GM23248 (cell line): ENCODE measurements at regions not wholly inside any gene's neighbourhood (a gene's known extent, or its start where the extent isn't known, plus 50 kb on each side); places are given as distances from the start of the nearest gene placed in this dataset.

ENCODE experiments used
- DNase-seq: peaks from one replicate; pipeline ENCODE4 v3.0.0-alpha.2; 2015
- H2AFZ ChIP-seq: fragments of 200-600 bp; sonication (generic); 2 replicates; pipeline ENCODE4 v1.6.1; 2016; ENCODE audit warnings: antibody characterized with exemption
- H3F3A ChIP-seq: fragments of 200-600 bp; sonication (generic); 2 replicates; pipeline ENCODE4 v1.6.1; 2016; ENCODE audit warnings: mild to moderate bottlenecking, antibody characterized with exemption, mixed run types; ENCODE audit not compliant: insufficient read depth
- H3K27ac ChIP-seq: fragments of 200-600 bp; sonication (generic); 2 replicates; pipeline ENCODE4 v1.5.1; 2016; ENCODE audit warnings: mild to moderate bottlenecking
- H3K27me3 ChIP-seq: fragments of 200-600 bp; sonication (generic); replicated peaks from 2 replicates; pipeline ENCODE4 v1.6.1; 2016; ENCODE audit warnings: mild to moderate bottlenecking; ENCODE audit not compliant: insufficient read depth
- H3K36me3 ChIP-seq: fragments of 200-600 bp; sonication (generic); 2 replicates; pipeline ENCODE4 v1.6.1; 2016; ENCODE audit warnings: low read depth, mild to moderate bottlenecking
- H3K4me1 ChIP-seq: fragments of 200-600 bp; sonication (generic); 2 replicates; pipeline ENCODE4 v1.6.1; 2016; ENCODE audit warnings: mild to moderate bottlenecking; ENCODE audit not compliant: insufficient read depth
- H3K4me2 ChIP-seq: fragments of 200-600 bp; sonication (generic); one replicate; pipeline ENCODE4 v1.6.1; 2016; ENCODE audit warnings: mild to moderate bottlenecking; ENCODE audit not compliant: unreplicated experiment
- H3K4me3 ChIP-seq: fragments of 200-600 bp; sonication (generic); 2 replicates; pipeline ENCODE4 v1.5.1; 2016; ENCODE audit warnings: mild to moderate bottlenecking
- H3K79me2 ChIP-seq: fragments of 200-600 bp; sonication (generic); 2 replicates; pipeline ENCODE4 v1.6.1; 2016; ENCODE audit warnings: mild to moderate bottlenecking; ENCODE audit not compliant: insufficient read depth
- H3K9ac ChIP-seq: fragments of 200-600 bp; sonication (generic); 2 replicates; pipeline ENCODE4 v1.6.1; 2016; ENCODE audit warnings: mild to moderate bottlenecking
- H3K9me2 ChIP-seq: fragments of 200-600 bp; sonication (generic); 2 replicates; pipeline ENCODE4 v1.6.1; 2016; ENCODE audit warnings: mixed run types, mild to moderate bottlenecking, moderate library complexity; ENCODE audit not compliant: insufficient read depth
- H3K9me3 ChIP-seq: fragments of 200-600 bp; sonication (generic); one replicate; pipeline ENCODE4 v1.6.1; 2017; ENCODE audit warnings: low read depth
- H4K20me1 ChIP-seq: fragments of 200-600 bp; sonication (generic); 2 replicates; pipeline ENCODE4 v1.6.0; 2016; ENCODE audit not compliant: insufficient read depth
- EZH2 ChIP-seq: fragments of 200-600 bp; sonication (generic); IDR thresholded peaks from 2 replicates; pipeline ENCODE4 v1.6.1; 2018; ENCODE audit warnings: antibody characterized with exemption, mild to moderate bottlenecking; ENCODE audit not compliant: insufficient read depth, poor library complexity, severe bottlenecking
- EZH2phosphoT487 ChIP-seq: fragments of 200-600 bp; sonication (generic); IDR thresholded peaks from 2 replicates; pipeline ENCODE4 v1.6.1; 2018; ENCODE audit warnings: antibody characterized with exemption, moderate library complexity, mild to moderate bottlenecking, low read depth; ENCODE audit not compliant: insufficient read depth
- WGBS, 2 experiments: methylation state at CpG; one replicate each; pipeline ENCODE4 v1.1.6; 2015 to 2017; ENCODE audit warnings: low lambda C conversion rate in 2 of 2, low coverage in 1 of 2; ENCODE audit errors: missing lambda C conversion rate in 2 of 2; 5-methylcytosine and 5-hydroxymethylcytosine counted together
- in situ Hi-C: fragments of 300-500 bp; cut with MboI; formaldehyde crosslinking; loops from 2 replicates; pipeline ENCODE4 v1.15.0; 2020

- H3K27ac ChIP-seq = no peak overlapping the region
- no peaks in the 10 kb centered on the region for H3F3A ChIP-seq
- H3K27me3 ChIP-seq = peaks cover 41% of the 10 kb centered on the region
- no peaks in the 10 kb centered on the region for H3K9me3 ChIP-seq
- H2AFZ ChIP-seq = no peak overlapping the region
- H3K9me2 ChIP-seq = no peaks in the 10 kb centered on the region
- H3K4me1 ChIP-seq = no peaks in the 10 kb centered on the region
- in situ Hi-C loops = no loop called here
- no peaks in the 10 kb centered on the region for H3K79me2 ChIP-seq
- TF ChIP-seq EZH2 = no peak
- no peak for TF ChIP-seq EZH2phosphoT487
- no peak overlapping the region for H3K4me3 ChIP-seq
- no peak overlapping the region for H3K4me2 ChIP-seq
- no peaks in the 10 kb centered on the region for H4K20me1 ChIP-seq
- no peak for DNase-seq
- WGBS, 2 experiments = 30 to 31% methylated on average over 8 of the region's 8 CpGs
- no peak overlapping the region for H3K9ac ChIP-seq
- no peaks in the 10 kb centered on the region for H3K36me3 ChIP-seq
These were observed 189.9 kb downstream of the BCR start for GRCh38 chr22:23370251-23370650.

DNA sequence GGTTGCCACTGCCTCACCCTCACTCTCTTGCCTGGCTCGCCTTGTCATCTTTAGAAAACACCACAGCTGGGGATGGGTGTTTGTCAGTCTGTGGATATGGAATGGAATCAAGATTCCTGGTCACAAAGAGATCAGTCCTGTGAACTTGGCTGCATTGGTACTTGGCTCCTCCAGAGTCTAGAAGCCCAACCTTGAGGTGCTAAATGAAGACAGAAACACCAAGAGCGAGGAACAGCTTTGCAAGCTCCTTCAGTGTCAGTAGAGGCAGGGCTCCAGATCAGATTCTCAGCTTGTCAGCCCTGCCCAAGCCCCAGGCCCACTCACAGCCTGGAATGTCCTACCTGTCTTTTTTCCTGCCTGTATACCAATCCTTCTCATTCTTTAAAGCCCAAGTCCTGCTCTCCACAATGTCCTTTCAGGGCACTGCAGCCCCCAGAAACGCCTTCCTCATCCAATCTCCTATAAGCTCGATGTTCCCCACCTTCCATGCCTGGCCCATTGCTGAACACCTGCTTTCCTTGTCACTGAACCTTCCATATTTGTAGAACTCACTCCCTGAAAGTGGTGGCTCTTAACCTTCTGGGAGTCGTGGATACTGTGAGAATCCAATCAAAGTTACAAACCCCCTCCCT, 188.9 kb downstream of the BCR start:
- no peaks in the 10 kb centered on the region for H3K4me1 ChIP-seq
- H4K20me1 ChIP-seq = no peaks in the 10 kb centered on the region
- H3F3A ChIP-seq = no peaks in the 10 kb centered on the region
- no peak overlapping the region for H2AFZ ChIP-seq
- H3K27me3 ChIP-seq = peaks cover 47% of the 10 kb centered on the region
- H3K4me2 ChIP-seq = no peak overlapping the region
- H3K27ac ChIP-seq = no peak overlapping the region
- TF ChIP-seq EZH2phosphoT487 (no peak), EZH2 (no peak)
- no peaks in the 10 kb centered on the region for H3K36me3 ChIP-seq
- no peaks in the 10 kb centered on the region for H3K79me2 ChIP-seq
- DNase-seq = no peak
- in situ Hi-C loops = no loop called here
- no peaks in the 10 kb centered on the region for H3K9me3 ChIP-seq
- no peaks in the 10 kb centered on the region for H3K9me2 ChIP-seq
- 16 to 17% methylated on average over 5 of the region's 5 CpGs for WGBS, 2 experiments
- no peak overlapping the region for H3K9ac ChIP-seq
- H3K4me3 ChIP-seq = no peak overlapping the region
